Upper lobe of left lung (tissue), 4 donors: ENCODE measurements at regions not wholly inside any gene's neighbourhood (a gene's known extent, or its start where the extent isn't known, plus 50 kb on each side); places are given as distances from the start of the nearest gene placed in this dataset.

Source experiments
- EP300 ChIP-seq, 4 donors: sonication (generic); formaldehyde crosslinking; IDR thresholded peaks; one replicate each; pipeline ENCODE4 v1.5.1; 2017; ENCODE audit warnings: antibody characterized with exemption in 4 of 4, control low read depth in 2 of 4
- POLR2A ChIP-seq, 4 donors: fragments of 450-650 bp; IDR thresholded peaks; one replicate each; pipeline ENCODE4 v1.5.1; 2016 to 2017; ENCODE audit warnings: antibody characterized with exemption in 4 of 4, mild to moderate bottlenecking in 2 of 4
- TF ChIP-seq, protein P1 (sequence below), 6 experiments: fragments of 450-650 bp in 4 of 6; fragments of 200-600 bp in 2 of 6; sonication (generic) in 2 of 6; IDR thresholded peaks; one replicate each; pipeline ENCODE4 v1.5.1; 2016 to 2019; ENCODE audit warnings: antibody characterized with exemption in 6 of 6

DNA sequence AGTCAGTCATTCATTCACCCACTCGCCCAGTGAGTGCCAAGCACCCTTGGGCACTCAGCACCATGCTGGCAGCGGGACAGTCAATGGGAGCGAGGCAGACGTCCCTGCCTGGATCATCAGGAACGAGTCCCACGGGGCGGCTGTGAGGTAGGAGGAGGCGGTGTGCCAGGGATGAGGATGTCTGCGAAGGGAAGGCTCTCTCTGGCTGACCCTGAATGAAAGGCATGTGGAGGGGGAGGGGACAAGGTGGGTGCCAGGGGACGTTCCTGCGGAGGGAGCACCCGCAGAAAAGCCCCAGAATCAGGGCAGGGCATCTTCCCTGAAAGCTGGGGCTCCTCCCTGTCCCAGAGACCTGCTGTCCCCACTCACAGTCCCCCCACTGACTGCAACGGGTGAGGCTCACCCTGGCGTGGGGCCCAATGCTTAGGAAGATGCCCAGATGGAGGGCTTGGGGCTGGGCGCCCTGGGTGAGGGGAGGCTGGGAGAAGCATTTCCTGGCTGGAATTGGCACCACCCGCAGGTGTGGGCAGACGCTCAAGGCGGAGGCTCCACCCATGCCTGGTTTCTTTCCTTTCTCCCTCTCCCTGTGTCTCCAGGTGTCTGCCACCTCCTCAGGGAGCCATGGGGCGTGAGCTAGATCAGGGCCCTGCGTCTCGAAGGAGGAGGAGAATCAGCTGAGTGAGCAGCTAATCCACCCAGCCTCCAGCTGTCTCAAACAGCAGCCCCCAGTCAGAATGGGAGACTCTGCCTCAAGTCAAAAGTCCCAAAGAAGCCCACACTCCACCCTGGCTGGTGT lies 179.0 kb upstream of the PPP1R26 start:
- TF ChIP-seq EP300 (IDR thresholded peaks at IDR 0.05) (no peak), POLR2A (IDR thresholded peaks at IDR 0.05) (no peak)
- TF ChIP-seq, protein P1, sequence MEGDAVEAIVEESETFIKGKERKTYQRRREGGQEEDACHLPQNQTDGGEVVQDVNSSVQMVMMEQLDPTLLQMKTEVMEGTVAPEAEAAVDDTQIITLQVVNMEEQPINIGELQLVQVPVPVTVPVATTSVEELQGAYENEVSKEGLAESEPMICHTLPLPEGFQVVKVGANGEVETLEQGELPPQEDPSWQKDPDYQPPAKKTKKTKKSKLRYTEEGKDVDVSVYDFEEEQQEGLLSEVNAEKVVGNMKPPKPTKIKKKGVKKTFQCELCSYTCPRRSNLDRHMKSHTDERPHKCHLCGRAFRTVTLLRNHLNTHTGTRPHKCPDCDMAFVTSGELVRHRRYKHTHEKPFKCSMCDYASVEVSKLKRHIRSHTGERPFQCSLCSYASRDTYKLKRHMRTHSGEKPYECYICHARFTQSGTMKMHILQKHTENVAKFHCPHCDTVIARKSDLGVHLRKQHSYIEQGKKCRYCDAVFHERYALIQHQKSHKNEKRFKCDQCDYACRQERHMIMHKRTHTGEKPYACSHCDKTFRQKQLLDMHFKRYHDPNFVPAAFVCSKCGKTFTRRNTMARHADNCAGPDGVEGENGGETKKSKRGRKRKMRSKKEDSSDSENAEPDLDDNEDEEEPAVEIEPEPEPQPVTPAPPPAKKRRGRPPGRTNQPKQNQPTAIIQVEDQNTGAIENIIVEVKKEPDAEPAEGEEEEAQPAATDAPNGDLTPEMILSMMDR (IDR thresholded peaks at IDR 0.05), result no peak
